ENCODE measurements at regions not wholly inside any gene's neighbourhood (a gene's known extent, or its start where the extent isn't known, plus 50 kb on each side); places are given as distances from the start of the nearest gene placed in this dataset.

DNA sequence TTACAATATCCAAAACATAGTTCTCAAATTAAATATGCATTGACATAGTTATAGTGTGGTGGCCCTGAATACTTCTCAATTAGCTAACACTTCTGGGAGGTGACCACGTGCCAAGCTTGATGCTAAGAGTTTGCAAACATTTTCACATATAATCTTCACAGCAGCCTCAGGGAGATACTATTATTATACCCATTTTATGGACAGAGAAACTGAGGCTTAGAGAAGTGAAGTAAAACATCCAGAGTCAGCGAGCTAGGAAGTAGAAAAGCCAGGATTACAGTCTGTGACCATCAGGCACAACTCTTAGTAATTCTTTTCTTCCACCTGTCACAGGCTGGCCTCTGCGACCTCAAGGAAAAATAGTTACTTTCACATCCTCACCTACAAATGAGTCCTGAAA, 102.2 kb upstream of the IRX6 start (continued):
- TF ChIP-seq JUNB (IDR thresholded peaks at IDR 0.05; ENCODE audit: unreplicated experiment), result no peak
- TF ChIP-seq STAT1 (IDR thresholded peaks at IDR 0.05; ENCODE audit: unreplicated experiment), result no peak
- TF ChIP-seq, protein P1, sequence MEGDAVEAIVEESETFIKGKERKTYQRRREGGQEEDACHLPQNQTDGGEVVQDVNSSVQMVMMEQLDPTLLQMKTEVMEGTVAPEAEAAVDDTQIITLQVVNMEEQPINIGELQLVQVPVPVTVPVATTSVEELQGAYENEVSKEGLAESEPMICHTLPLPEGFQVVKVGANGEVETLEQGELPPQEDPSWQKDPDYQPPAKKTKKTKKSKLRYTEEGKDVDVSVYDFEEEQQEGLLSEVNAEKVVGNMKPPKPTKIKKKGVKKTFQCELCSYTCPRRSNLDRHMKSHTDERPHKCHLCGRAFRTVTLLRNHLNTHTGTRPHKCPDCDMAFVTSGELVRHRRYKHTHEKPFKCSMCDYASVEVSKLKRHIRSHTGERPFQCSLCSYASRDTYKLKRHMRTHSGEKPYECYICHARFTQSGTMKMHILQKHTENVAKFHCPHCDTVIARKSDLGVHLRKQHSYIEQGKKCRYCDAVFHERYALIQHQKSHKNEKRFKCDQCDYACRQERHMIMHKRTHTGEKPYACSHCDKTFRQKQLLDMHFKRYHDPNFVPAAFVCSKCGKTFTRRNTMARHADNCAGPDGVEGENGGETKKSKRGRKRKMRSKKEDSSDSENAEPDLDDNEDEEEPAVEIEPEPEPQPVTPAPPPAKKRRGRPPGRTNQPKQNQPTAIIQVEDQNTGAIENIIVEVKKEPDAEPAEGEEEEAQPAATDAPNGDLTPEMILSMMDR (conservative IDR thresholded peaks at IDR 0.05; ENCODE audit: low read depth in 2 of 2), result no peak

DNA sequence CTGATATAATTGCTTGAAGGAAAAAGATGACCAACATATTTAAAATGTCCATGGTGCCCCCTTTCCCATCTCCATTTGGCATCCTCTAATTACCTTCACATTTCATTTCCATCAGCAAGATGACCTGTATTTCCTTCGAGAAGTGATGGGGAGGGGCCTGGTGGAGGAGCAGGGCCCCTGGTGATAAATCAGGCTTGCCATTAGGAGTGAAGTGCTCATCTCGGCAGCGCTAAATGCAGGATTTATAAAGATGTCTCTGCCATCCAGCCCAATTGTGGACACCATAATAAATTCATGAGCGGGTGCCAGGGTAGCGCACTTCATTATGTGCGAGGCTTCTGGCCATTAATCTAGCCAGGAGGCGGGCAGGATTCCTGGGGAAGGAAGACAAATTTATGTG, 101.5 kb upstream of the IRX6 start:
- no peak for TF ChIP-seq EZH2 (IDR thresholded peaks at IDR 0.05; ENCODE audit: low read depth, unreplicated experiment)
- TF ChIP-seq, protein P2, sequence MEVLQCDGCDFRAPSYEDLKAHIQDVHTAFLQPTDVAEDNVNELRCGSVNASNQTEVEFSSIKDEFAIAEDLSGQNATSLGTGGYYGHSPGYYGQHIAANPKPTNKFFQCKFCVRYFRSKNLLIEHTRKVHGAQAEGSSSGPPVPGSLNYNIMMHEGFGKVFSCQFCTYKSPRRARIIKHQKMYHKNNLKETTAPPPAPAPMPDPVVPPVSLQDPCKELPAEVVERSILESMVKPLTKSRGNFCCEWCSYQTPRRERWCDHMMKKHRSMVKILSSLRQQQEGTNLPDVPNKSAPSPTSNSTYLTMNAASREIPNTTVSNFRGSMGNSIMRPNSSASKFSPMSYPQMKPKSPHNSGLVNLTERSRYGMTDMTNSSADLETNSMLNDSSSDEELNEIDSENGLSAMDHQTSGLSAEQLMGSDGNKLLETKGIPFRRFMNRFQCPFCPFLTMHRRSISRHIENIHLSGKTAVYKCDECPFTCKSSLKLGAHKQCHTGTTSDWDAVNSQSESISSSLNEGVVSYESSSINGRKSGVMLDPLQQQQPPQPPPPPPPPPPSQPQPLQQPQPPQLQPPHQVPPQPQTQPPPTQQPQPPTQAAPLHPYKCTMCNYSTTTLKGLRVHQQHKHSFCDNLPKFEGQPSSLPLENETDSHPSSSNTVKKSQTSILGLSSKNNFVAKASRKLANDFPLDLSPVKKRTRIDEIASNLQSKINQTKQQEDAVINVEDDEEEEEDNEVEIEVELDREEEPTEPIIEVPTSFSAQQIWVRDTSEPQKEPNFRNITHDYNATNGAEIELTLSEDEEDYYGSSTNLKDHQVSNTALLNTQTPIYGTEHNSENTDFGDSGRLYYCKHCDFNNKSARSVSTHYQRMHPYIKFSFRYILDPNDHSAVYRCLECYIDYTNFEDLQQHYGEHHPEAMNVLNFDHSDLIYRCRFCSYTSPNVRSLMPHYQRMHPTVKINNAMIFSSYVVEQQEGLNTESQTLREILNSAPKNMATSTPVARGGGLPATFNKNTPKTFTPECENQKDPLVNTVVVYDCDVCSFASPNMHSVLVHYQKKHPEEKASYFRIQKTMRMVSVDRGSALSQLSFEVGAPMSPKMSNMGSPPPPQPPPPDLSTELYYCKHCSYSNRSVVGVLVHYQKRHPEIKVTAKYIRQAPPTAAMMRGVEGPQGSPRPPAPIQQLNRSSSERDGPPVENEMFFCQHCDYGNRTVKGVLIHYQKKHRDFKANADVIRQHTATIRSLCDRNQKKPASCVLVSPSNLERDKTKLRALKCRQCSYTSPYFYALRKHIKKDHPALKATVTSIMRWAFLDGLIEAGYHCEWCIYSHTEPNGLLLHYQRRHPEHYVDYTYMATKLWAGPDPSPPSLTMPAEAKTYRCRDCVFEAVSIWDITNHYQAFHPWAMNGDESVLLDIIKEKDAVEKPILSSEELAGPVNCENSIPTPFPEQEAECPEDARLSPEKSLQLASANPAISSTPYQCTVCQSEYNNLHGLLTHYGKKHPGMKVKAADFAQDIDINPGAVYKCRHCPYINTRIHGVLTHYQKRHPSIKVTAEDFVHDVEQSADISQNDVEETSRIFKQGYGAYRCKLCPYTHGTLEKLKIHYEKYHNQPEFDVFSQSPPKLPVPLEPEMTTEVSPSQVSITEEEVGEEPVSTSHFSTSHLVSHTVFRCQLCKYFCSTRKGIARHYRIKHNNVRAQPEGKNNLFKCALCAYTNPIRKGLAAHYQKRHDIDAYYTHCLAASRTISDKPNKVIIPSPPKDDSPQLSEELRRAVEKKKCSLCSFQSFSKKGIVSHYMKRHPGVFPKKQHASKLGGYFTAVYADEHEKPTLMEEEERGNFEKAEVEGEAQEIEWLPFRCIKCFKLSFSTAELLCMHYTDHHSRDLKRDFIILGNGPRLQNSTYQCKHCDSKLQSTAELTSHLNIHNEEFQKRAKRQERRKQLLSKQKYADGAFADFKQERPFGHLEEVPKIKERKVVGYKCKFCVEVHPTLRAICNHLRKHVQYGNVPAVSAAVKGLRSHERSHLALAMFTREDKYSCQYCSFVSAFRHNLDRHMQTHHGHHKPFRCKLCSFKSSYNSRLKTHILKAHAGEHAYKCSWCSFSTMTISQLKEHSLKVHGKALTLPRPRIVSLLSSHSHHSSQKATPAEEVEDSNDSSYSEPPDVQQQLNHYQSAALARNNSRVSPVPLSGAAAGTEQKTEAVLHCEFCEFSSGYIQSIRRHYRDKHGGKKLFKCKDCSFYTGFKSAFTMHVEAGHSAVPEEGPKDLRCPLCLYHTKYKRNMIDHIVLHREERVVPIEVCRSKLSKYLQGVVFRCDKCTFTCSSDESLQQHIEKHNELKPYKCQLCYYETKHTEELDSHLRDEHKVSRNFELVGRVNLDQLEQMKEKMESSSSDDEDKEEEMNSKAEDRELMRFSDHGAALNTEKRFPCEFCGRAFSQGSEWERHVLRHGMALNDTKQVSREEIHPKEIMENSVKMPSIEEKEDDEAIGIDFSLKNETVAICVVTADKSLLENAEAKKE (CRISPR knock-in tag; IDR thresholded peaks at IDR 0.05), result no peak
- Mint-ChIP-seq H3K36me3 (ENCODE audit: low read depth) (peaks cover 7% of the 10 kb centered on the region; the same call in 2 of the 3 replicates), H3K4me3 (no peak overlapping the region), H3K27me3 (ENCODE audit: insufficient read depth, low read depth, poor library complexity) (no peaks in the 10 kb centered on the region), H3K9me3 (peaks cover 17% of the 10 kb centered on the region), H3K27ac (no peak overlapping the region), H3K4me1 (peaks cover 10% of the 10 kb centered on the region; the same call in 2 of the 3 replicates)
- ATAC-seq, result no peak
- DNase-seq (ENCODE audit: low spot score), result no peak
- Histone ChIP-seq H3K27ac (ENCODE audit: low read depth) (no peak overlapping the region), H3K9me2 (ENCODE audit: insufficient read depth) (no peaks in the 10 kb centered on the region; the same call in 1 of the 2 replicates), H3K79me2 (replicated peaks; ENCODE audit: insufficient read depth) (no peaks in the 10 kb centered on the region), H2AFZ (peak overlapping the region; percentile 59; the same call in 1 of the 2 replicates), H4K20me1 (replicated peaks; ENCODE audit: insufficient read depth) (no peaks in the 10 kb centered on the region), H3K27me3 (ENCODE audit: insufficient read depth) (no peaks in the 10 kb centered on the region), H3K4me2 (no peak overlapping the region; the same call in 1 of the 2 replicates), H3K36me3 (ENCODE audit: insufficient read depth) (no peaks in the 10 kb centered on the region), H3K4me1 (ENCODE audit: insufficient read depth) (peaks cover 11% of the 10 kb centered on the region), H3K4me3 (no peak overlapping the region), H3F3A (replicated peaks; ENCODE audit: low read depth) (no peaks in the 10 kb centered on the region)
